ENCODE measurements at regions not wholly inside any gene's neighbourhood (a gene's known extent, or its start where the extent isn't known, plus 50 kb on each side); places are given as distances from the start of the nearest gene placed in this dataset.

GRCh38 chr10:44476409-44477045 lies 91.6 kb upstream of the CXCL12 start:
- no peak for DNase-seq (ENCODE audit: low read depth in 2 of 2)

- DNase-seq (ENCODE audit: low read depth in 2 of 2): no peak
These were observed 92.1 kb upstream of the CXCL12 start for GRCh38 chr10:44477046-44477425.

- DNase-seq (ENCODE audit: low read depth in 2 of 2): no peak
These were observed 93.1 kb upstream of the CXCL12 start for GRCh38 chr10:44478040-44478439.

GRCh38 chr10:44478876-44479705 lies 94.2 kb upstream of the CXCL12 start:
- DNase-seq (ENCODE audit: low read depth in 2 of 2): no peak

- no peak for DNase-seq (ENCODE audit: low read depth in 2 of 2)
These were observed 107.8 kb upstream of the CXCL12 start for GRCh38 chr10:44492678-44493077.

GRCh38 chr10:44498222-44498621 lies 113.3 kb upstream of the CXCL12 start:
- DNase-seq (ENCODE audit: low read depth in 2 of 2): no peak

- no peak for DNase-seq (ENCODE audit: low read depth in 2 of 2)
These were observed 115.6 kb upstream of the CXCL12 start for GRCh38 chr10:44500451-44500850.

GRCh38 chr10:44506386-44506785 lies 121.5 kb upstream of the CXCL12 start:
- no peak for DNase-seq (ENCODE audit: low read depth in 2 of 2)

- no peak for DNase-seq (ENCODE audit: low read depth in 2 of 2)
These were observed 125.7 kb upstream of the CXCL12 start for GRCh38 chr10:44510379-44511115.

GRCh38 chr10:44511166-44511565 lies 126.3 kb upstream of the CXCL12 start:
- no peak for DNase-seq (ENCODE audit: low read depth in 2 of 2)

- no peak for DNase-seq (ENCODE audit: low read depth in 2 of 2)
These were observed 126.7 kb upstream of the CXCL12 start for GRCh38 chr10:44511601-44512000.

GRCh38 chr10:44512431-44513022 lies 127.6 kb upstream of the CXCL12 start:
- DNase-seq (ENCODE audit: low read depth in 2 of 2): no peak

- DNase-seq (ENCODE audit: low read depth in 2 of 2): no peak
These were observed 128.7 kb upstream of the CXCL12 start for GRCh38 chr10:44513591-44513990.

GRCh38 chr10:44516891-44517290 lies 132.0 kb upstream of the CXCL12 start:
- DNase-seq (ENCODE audit: low read depth in 2 of 2): no peak

GRCh38 chr10:44517635-44518034 lies 132.7 kb upstream of the CXCL12 start:
- no peak for DNase-seq (ENCODE audit: low read depth in 2 of 2)

GRCh38 chr10:44519361-44519760 lies 134.5 kb upstream of the CXCL12 start:
- no peak for DNase-seq (ENCODE audit: low read depth in 2 of 2)

GRCh38 chr10:44520651-44521050 lies 135.8 kb upstream of the CXCL12 start:
- DNase-seq (ENCODE audit: low read depth in 2 of 2): no peak

- no peak for DNase-seq (ENCODE audit: low read depth in 2 of 2)
These were observed 154.3 kb upstream of the CXCL12 start for GRCh38 chr10:44539178-44539577.

GRCh38 chr10:44552726-44553125 lies 167.8 kb upstream of the CXCL12 start:
- DNase-seq (ENCODE audit: low read depth in 2 of 2): no peak

- no peak for DNase-seq (ENCODE audit: low read depth in 2 of 2)
These were observed 172.8 kb upstream of the CXCL12 start for GRCh38 chr10:44557596-44558191.

GRCh38 chr10:44558521-44558920 lies 173.6 kb upstream of the CXCL12 start:
- DNase-seq (ENCODE audit: low read depth in 2 of 2): no peak

- no peak for DNase-seq (ENCODE audit: low read depth in 2 of 2)
These were observed 179.5 kb upstream of the CXCL12 start for GRCh38 chr10:44564361-44564760.

Data from stimulated activated CD4-positive, alpha-beta T cell treated with anti-CD3 and anti-CD28 coated beads, Interleukin-4, amount 100 ng/mL, for 48 hours (primary cell).